Hematopoietic multipotent progenitor cell (in vitro differentiated cells): ENCODE measurements at regions not wholly inside any gene's neighbourhood (a gene's known extent, or its start where the extent isn't known, plus 50 kb on each side); places are given as distances from the start of the nearest gene placed in this dataset.
"Not testable (repeated sequence)": the region's sequence is repeated elsewhere in the genome, so short reads cannot be mapped to it uniquely, and the experiment has no call there.

Source experiments
- DNase-seq, 3 donors: peaks; one replicate each; pipeline ENCODE4 v3.0.0-alpha.2; 2011 to 2015; ENCODE audit warnings: low read depth in 2 of 3, low spot score in 2 of 3

- DNase-seq, result peak; percentile 13 to 32 (median 15)
Measured at GRCh38 chr14:106459971-106460730, 933.8 kb downstream of the TMEM121 start.

- DNase-seq, result no peak
Measured at GRCh38 chr14:106460916-106461315, 934.5 kb downstream of the TMEM121 start.

GRCh38 chr14:106466483-106466882, 940.1 kb downstream of the TMEM121 start:
- peak in 1 of 3 donors; percentile 20 for DNase-seq

GRCh38 chr14:106468869-106469268, 942.5 kb downstream of the TMEM121 start:
- not testable (repeated sequence) for DNase-seq

- peak in 1 of 3 donors; percentile 43 for DNase-seq
Measured at GRCh38 chr14:106470028-106470427, 943.6 kb downstream of the TMEM121 start.

GRCh38 chr14:106474261-106475028, 948.1 kb downstream of the TMEM121 start:
- not testable (repeated sequence) for DNase-seq

- not testable (repeated sequence) for DNase-seq
Measured at GRCh38 chr14:106475214-106475613, 948.8 kb downstream of the TMEM121 start.

GRCh38 chr14:106477600-106477999, 951.2 kb downstream of the TMEM121 start:
- not testable (repeated sequence) for DNase-seq

- not testable (repeated sequence) for DNase-seq
Measured at GRCh38 chr14:106480287-106480686, 953.9 kb downstream of the TMEM121 start.

- not testable (repeated sequence) for DNase-seq
Measured at GRCh38 chr14:106482213-106482612, 955.8 kb downstream of the TMEM121 start.

- no peak for DNase-seq
Measured at GRCh38 chr14:106487600-106487999, 961.2 kb downstream of the TMEM121 start.

- no peak for DNase-seq
Measured at GRCh38 chr14:106488291-106488690, 961.9 kb downstream of the TMEM121 start.

- no peak for DNase-seq
Measured at GRCh38 chr14:106489112-106489881, 962.9 kb downstream of the TMEM121 start.

- DNase-seq, result no peak
Measured at GRCh38 chr14:106490442-106490841, 964.1 kb downstream of the TMEM121 start.

- DNase-seq, result peak in 1 of 3 donors; percentile 9
Measured at GRCh38 chr14:106491851-106492250, 965.5 kb downstream of the TMEM121 start.

- peak in 1 of 3 donors; percentile 18 for DNase-seq
Measured at GRCh38 chr14:106493962-106494823, 967.8 kb downstream of the TMEM121 start.

- no peak for DNase-seq
Measured at GRCh38 chr14:106500571-106500970, 974.2 kb downstream of the TMEM121 start.

- DNase-seq, result no peak
Measured at GRCh38 chr14:106501898-106502297, 975.5 kb downstream of the TMEM121 start.

GRCh38 chr14:106505366-106505765, 979.0 kb downstream of the TMEM121 start:
- DNase-seq, result no peak

GRCh38 chr14:106506881-106507305, 980.5 kb downstream of the TMEM121 start:
- peak in 2 of 3 donors; percentile 26 to 53 for DNase-seq
